ENCODE measurements at regions not wholly inside any gene's neighbourhood (a gene's known extent, or its start where the extent isn't known, plus 50 kb on each side); places are given as distances from the start of the nearest gene placed in this dataset.

DNA sequence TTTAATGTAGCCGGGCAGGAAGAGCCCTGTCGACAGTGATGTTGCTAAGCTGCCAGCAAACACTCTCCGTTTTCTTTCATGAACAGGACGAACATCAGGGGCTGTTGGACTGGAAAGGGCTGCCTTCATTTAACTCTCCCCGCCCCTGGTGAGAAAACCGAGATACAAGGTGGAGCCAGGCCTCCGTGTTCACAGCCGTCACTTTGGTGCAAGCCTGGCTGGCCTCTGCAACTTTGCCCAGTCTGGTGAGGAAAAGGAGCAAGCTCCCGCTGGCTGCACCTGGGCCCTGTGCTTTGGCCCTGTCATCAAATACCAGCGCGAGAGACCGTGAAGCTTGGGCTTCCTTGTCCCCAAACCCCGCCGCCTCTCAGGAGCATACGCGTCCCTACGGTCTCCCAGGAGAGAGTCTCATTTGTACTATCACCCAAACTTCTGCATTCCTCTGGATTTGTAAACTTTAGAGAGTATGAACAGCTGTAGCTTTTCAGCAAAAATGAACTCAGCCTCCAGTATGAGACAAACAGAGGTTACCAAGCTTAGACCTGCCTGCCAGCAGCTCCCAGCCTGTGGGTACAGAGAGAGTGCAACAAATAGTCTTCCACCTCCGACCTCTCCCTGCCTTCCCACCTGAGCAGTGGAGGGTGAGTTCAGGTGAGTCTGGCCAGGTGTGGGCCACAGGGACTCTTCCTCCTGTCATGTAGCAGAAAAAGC is 445.3 kb upstream of the MGMT start:
- Histone ChIP-seq H3K9me3 (replicated peaks; ENCODE audit: control insufficient read depth, insufficient read depth, low read depth, low read length) (no peaks in the 10 kb centered on the region), H3K79me2 (ENCODE audit: control insufficient read depth, insufficient read depth, low read length) (no peaks in the 10 kb centered on the region), H3K9ac (ENCODE audit: insufficient read depth in 1 of 2, low read depth in 2 of 2, low read length in 2 of 2) (no peak overlapping the region), H3K27me3 (ENCODE audit: control insufficient read depth in 2 of 2, insufficient read depth in 2 of 2, low read length in 2 of 2) (peaks cover 0 to 21% of the 10 kb centered on the region in 2 experiments; a peak in 1 of 5 replicates), H3K9me1 (ENCODE audit: control insufficient read depth, insufficient read depth, low read length) (no peaks in the 10 kb centered on the region), H3K4me1 (replicated peaks in 1 of 2; ENCODE audit: control insufficient read depth in 2 of 2, insufficient read depth in 2 of 2, low read length in 2 of 2) (no peaks in the 10 kb centered on the region), H3K4me2 (ENCODE audit: insufficient read depth, low read length) (no peak overlapping the region), H3K4me3 (no peak overlapping the region), H2AFZ (ENCODE audit: low read depth, low read length) (no peak overlapping the region), H3K27ac (ENCODE audit: extremely low read depth, low read depth, low read length) (no peak overlapping the region), H4K20me1 (replicated peaks; ENCODE audit: control insufficient read depth, insufficient read depth, low read length) (no peaks in the 10 kb centered on the region), H3K36me3 (ENCODE audit: control insufficient read depth, insufficient read depth, low read length) (no peaks in the 10 kb centered on the region)
- DNase-seq (ENCODE audit: extremely low read depth in 1 of 4, low spot score in 3 of 4), result no peak
- intact Hi-C loops (cut with micrococcal nuclease) (no loop called here), in situ Hi-C loops (cut with MboI) (no loop called here)
- under 1% methylated on average over 14 of the region's 18 CpGs for WGBS (ENCODE audit: insufficient coverage, low coverage, missing lambda C conversion rate)
- BruUV-seq (replicated peaks), result no TSS peak
- ChIA-PET CTCF (ENCODE audit: low intra/inter-chr PET ratio) (no interaction called here), POLR2A (no interaction called here)
- TF ChIP-seq FOXK2 (conservative IDR thresholded peaks at IDR 0.05 in 1 of 2, IDR thresholded peaks at IDR 0.05 in 1 of 2; ENCODE audit: low read depth in 2 of 2) (no peak), SNIP1 (IDR thresholded peaks at IDR 0.05; ENCODE audit: low read depth) (no peak), RFX1 (IDR thresholded peaks at IDR 0.05) (no peak), E2F1 (CRISPR knock-in tag; IDR thresholded peaks at IDR 0.05) (no peak), CBX2 (IDR thresholded peaks at IDR 0.05; ENCODE audit: insufficient read depth, low read length, poor library complexity, severe bottlenecking) (no peak), SFPQ (IDR thresholded peaks at IDR 0.05; ENCODE audit: low read depth, low read length) (no peak), HDAC8 (tag; IDR thresholded peaks at IDR 0.05) (no peak), USF1 (CRISPR knock-in tag; IDR thresholded peaks at IDR 0.05) (no peak), ETV6 (IDR thresholded peaks at IDR 0.05; ENCODE audit: borderline replicate concordance in 1 of 2, low read depth in 2 of 2, low read length in 1 of 2) (no peak), ETV6 (CRISPR knock-in tag; IDR thresholded peaks at IDR 0.05; ENCODE audit: borderline replicate concordance) (no peak), ZEB2 (IDR thresholded peaks at IDR 0.05) (no peak), SMAD1 (IDR thresholded peaks at IDR 0.05; ENCODE audit: low read depth, low read length, partially characterized antibody) (no peak), CREB3L1 (IDR thresholded peaks at IDR 0.05; ENCODE audit: borderline replicate concordance, low read depth) (no peak), THAP7 (CRISPR knock-in tag; IDR thresholded peaks at IDR 0.05) (no peak)
- no peak for ATAC-seq
- no peak for FAIRE-seq

All from K562 (cell line).